CD14-positive monocyte (primary cell): ENCODE measurements at regions not wholly inside any gene's neighbourhood (a gene's known extent, or its start where the extent isn't known, plus 50 kb on each side); places are given as distances from the start of the nearest gene placed in this dataset.

Experiments
- DNase-seq, 3 donors: peaks; one replicate each; pipeline ENCODE4 v3.0.0-alpha.2; 2011 to 2022
- H2AFZ ChIP-seq: 2 replicates; pipeline ENCODE4 v1.6.0; 2012; ENCODE audit warnings: mild to moderate bottlenecking, low read depth, low read length, inconsistent platforms; ENCODE audit not compliant: insufficient read depth, poor library complexity, severe bottlenecking
- H3K27ac ChIP-seq, 2 donors: 1 replicate in 1 of 2; 2 replicates in 1 of 2; pipeline ENCODE4 v1.5.1; 2012 to 2013; ENCODE audit warnings: low read length in 2 of 2, control low read depth in 1 of 2, inconsistent platforms in 1 of 2, low read depth in 1 of 2, mild to moderate bottlenecking in 1 of 2
- H3K27me3 ChIP-seq, 2 donors: one replicate each; pipeline versions ENCODE4 v1.6.0 to v1.6.1; 2011 to 2013; ENCODE audit warnings: low read length in 2 of 2; ENCODE audit not compliant: control insufficient read depth in 2 of 2, insufficient read depth in 2 of 2
- H3K36me3 ChIP-seq, 2 donors: replicated peaks in 1 of 2; 1 replicate in 1 of 2; 2 replicates in 1 of 2; pipeline versions ENCODE4 v1.5.1 to v1.6.1; 2012 to 2013; ENCODE audit warnings: low read length in 2 of 2, control low read depth in 1 of 2, inconsistent platforms in 1 of 2, mild to moderate bottlenecking in 1 of 2; ENCODE audit not compliant: insufficient read depth in 2 of 2, control insufficient read depth in 1 of 2
- H3K4me1 ChIP-seq, 2 donors: 1 replicate in 1 of 2; 2 replicates in 1 of 2; pipeline versions ENCODE4 v1.5.1 to v1.6.1; 2012 to 2013; ENCODE audit warnings: low read length in 2 of 2, control low read depth in 1 of 2, inconsistent platforms in 1 of 2, mild to moderate bottlenecking in 1 of 2, moderate library complexity in 1 of 2; ENCODE audit not compliant: insufficient read depth in 2 of 2, control insufficient read depth in 1 of 2
- H3K4me2 ChIP-seq: replicated peaks from 2 replicates; pipeline ENCODE3; 2012; ENCODE audit warnings: low read length, moderate library complexity, mild to moderate bottlenecking; ENCODE audit not compliant: poor library complexity, severe bottlenecking; ENCODE audit errors: extremely low read depth
- H3K4me3 ChIP-seq, 3 experiments: fragments of 200-600 bp in 1 of 3; sonication (generic) in 1 of 3; replicated peaks in 1 of 3; 1 replicate in 2 of 3; 2 replicates in 1 of 3; pipeline ENCODE4 v1.5.1; 2011 to 2013; ENCODE audit warnings: low read length in 3 of 3, mild to moderate bottlenecking in 3 of 3, control low read depth in 2 of 3, low read depth in 2 of 3, inconsistent platforms in 1 of 3, moderate library complexity in 1 of 3
- H3K79me2 ChIP-seq: 2 replicates; pipeline ENCODE4 v1.6.0; 2012; ENCODE audit warnings: mild to moderate bottlenecking, control low read depth, inconsistent platforms, low read length, moderate library complexity; ENCODE audit not compliant: insufficient read depth
- H3K9ac ChIP-seq: 2 replicates; pipeline ENCODE4 v1.6.0; 2017; ENCODE audit warnings: low read length, mild to moderate bottlenecking; ENCODE audit not compliant: insufficient read depth, poor library complexity, severe bottlenecking
- H3K9me3 ChIP-seq, 2 donors: replicated peaks in 1 of 2; 1 replicate in 1 of 2; 2 replicates in 1 of 2; pipeline versions ENCODE4 v1.5.1 to v1.6.1; 2012 to 2013; ENCODE audit warnings: low read length in 2 of 2, control low read depth in 1 of 2; ENCODE audit not compliant: control insufficient read depth in 1 of 2, insufficient read depth in 1 of 2
- H4K20me1 ChIP-seq: 2 replicates; pipeline ENCODE4 v1.6.0; 2012; ENCODE audit warnings: mild to moderate bottlenecking, low read length, control low read depth, moderate library complexity; ENCODE audit not compliant: insufficient read depth
- H3K27ac Mint-ChIP-seq, 7 donors: one replicate each; pipeline ENCODE4 v1.8.0; 2020; ENCODE audit warnings: mild to moderate bottlenecking in 7 of 7, mixed read lengths in 7 of 7, moderate library complexity in 6 of 7, inconsistent platforms in 2 of 7
- H3K27me3 Mint-ChIP-seq, 3 donors: one replicate each; pipeline ENCODE4 v1.8.0; 2021 to 2022; ENCODE audit warnings: low read depth in 3 of 3, mild to moderate bottlenecking in 3 of 3, mixed read lengths in 3 of 3, moderate library complexity in 3 of 3, inconsistent platforms in 1 of 3
- H3K36me3 Mint-ChIP-seq, 2 donors: one replicate each; pipeline ENCODE4 v1.8.0; 2020; ENCODE audit warnings: mixed read lengths in 2 of 2, inconsistent platforms in 1 of 2, mild to moderate bottlenecking in 1 of 2
- H3K4me1 Mint-ChIP-seq: one replicate; pipeline ENCODE4 v1.8.0; 2020; ENCODE audit warnings: mild to moderate bottlenecking, mixed read lengths
- H3K4me3 Mint-ChIP-seq, 2 donors: one replicate each; pipeline ENCODE4 v1.8.0; 2020; ENCODE audit warnings: mild to moderate bottlenecking in 2 of 2, mixed read lengths in 2 of 2, moderate library complexity in 1 of 2
- H3K9me3 Mint-ChIP-seq, 7 donors: one replicate each; pipeline ENCODE4 v1.8.0; 2020 to 2022; ENCODE audit warnings: mixed read lengths in 7 of 7, mild to moderate bottlenecking in 6 of 7, moderate library complexity in 6 of 7, inconsistent platforms in 2 of 7
- WGBS: methylation state at CpG from one replicate; pipeline ENCODE4 v1.1.5; 2013; ENCODE audit warnings: missing lambda C conversion rate; ENCODE audit not compliant: insufficient coverage; 5-methylcytosine and 5-hydroxymethylcytosine counted together
- intact Hi-C, 2 donors: fragments of 100-400 bp; cut with micrococcal nuclease; formaldehyde crosslinking; loops; one replicate each; pipeline versions ENCODE4 v1.15.0 to v1.15.1; 2023
- TF ChIP-seq, protein P1 (sequence below): fragments of 200-600 bp; IDR thresholded peaks from one replicate; pipeline ENCODE4 v1.8.0; 2022; ENCODE audit warnings: antibody characterized with exemption, mild to moderate bottlenecking

GRCh38 chr6:16831136-16831535 is 69.9 kb upstream of the ATXN1 start:
- Mint-ChIP-seq H3K27me3 (peaks cover 2 to 5% (median 3%) of the 10 kb centered on the region in 3 donors), H3K9me3 (peaks cover 0 to 5% (median 0%) of the 10 kb centered on the region in 7 donors), H3K4me1 (peaks cover 35% of the 10 kb centered on the region), H3K36me3 (no peaks in the 10 kb centered on the region), H3K4me3 (no peak overlapping the region), H3K27ac (no peak overlapping the region)
- no peak for DNase-seq
- Histone ChIP-seq H3K9me3 (no peaks in the 10 kb centered on the region), H3K27ac (no peak overlapping the region), H3K4me3 (no peak overlapping the region), H3K36me3 (no peaks in the 10 kb centered on the region), H3K9ac (no peak overlapping the region), H4K20me1 (no peaks in the 10 kb centered on the region), H3K79me2 (no peaks in the 10 kb centered on the region), H3K4me2 (no peak overlapping the region), H3K27me3 (peaks cover 0 to 3% of the 10 kb centered on the region in 2 donors), H3K4me1 (peaks cover 28 to 40% of the 10 kb centered on the region in 2 donors), H2AFZ (no peak overlapping the region)
- TF ChIP-seq, protein P1, sequence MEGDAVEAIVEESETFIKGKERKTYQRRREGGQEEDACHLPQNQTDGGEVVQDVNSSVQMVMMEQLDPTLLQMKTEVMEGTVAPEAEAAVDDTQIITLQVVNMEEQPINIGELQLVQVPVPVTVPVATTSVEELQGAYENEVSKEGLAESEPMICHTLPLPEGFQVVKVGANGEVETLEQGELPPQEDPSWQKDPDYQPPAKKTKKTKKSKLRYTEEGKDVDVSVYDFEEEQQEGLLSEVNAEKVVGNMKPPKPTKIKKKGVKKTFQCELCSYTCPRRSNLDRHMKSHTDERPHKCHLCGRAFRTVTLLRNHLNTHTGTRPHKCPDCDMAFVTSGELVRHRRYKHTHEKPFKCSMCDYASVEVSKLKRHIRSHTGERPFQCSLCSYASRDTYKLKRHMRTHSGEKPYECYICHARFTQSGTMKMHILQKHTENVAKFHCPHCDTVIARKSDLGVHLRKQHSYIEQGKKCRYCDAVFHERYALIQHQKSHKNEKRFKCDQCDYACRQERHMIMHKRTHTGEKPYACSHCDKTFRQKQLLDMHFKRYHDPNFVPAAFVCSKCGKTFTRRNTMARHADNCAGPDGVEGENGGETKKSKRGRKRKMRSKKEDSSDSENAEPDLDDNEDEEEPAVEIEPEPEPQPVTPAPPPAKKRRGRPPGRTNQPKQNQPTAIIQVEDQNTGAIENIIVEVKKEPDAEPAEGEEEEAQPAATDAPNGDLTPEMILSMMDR, result no peak
- intact Hi-C loops, result no loop called here
- WGBS, result 52% methylated on average over 4 of the region's 8 CpGs

DNA sequence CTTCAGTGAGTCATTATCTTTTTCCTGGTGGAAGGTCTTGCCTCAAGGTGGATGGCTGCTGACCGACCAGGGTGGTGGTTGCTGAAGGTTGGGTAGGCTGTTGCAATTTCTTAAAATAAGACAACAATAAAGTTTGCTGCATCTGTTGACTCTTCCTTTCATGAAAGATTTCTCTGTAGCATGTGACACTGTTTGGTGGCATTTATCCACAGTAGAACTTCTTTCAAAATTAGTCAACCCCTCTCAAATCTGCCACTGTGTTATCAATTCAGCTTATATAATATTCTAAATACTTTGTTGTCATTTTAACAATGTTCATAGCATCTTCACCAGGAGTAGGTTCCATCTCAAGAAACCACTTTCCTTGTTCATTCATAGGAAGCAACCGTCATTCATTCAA is 66.8 kb upstream of the ATXN1 start:
- no peak for DNase-seq
- intact Hi-C loops, result no loop called here
- H3K9ac ChIP-seq, result no peak overlapping the region
- no peaks in the 10 kb centered on the region for H3K9me3 ChIP-seq
- no peak overlapping the region for H3K4me2 ChIP-seq
- H3K4me1 Mint-ChIP-seq, result peaks cover 48% of the 10 kb centered on the region
- no peaks in the 10 kb centered on the region for H3K36me3 Mint-ChIP-seq
- no peaks in the 10 kb centered on the region for H3K79me2 ChIP-seq
- no peaks in the 10 kb centered on the region for H4K20me1 ChIP-seq
- H3K4me1 ChIP-seq, result peaks cover 48 to 67% of the 10 kb centered on the region in 2 donors
- no peaks in the 10 kb centered on the region for H3K36me3 ChIP-seq
- no peak overlapping the region for H2AFZ ChIP-seq
- TF ChIP-seq, protein P1, result no peak
- no CpG with 5 or more reads among the region's 2 CpGs for WGBS
- no peak overlapping the region for H3K4me3 Mint-ChIP-seq
- H3K27me3 Mint-ChIP-seq, result peaks cover 2 to 5% (median 4%) of the 10 kb centered on the region in 3 donors
- no peaks in the 10 kb centered on the region for H3K9me3 Mint-ChIP-seq
- H3K4me3 ChIP-seq, result no peak overlapping the region
- H3K27ac ChIP-seq, result no peak overlapping the region
- H3K27ac Mint-ChIP-seq, result no peak overlapping the region
- H3K27me3 ChIP-seq, result peaks cover 0 to 3% of the 10 kb centered on the region in 2 donors
